MM.1S (cell line): ENCODE measurements at regions not wholly inside any gene's neighbourhood (a gene's known extent, or its start where the extent isn't known, plus 50 kb on each side); places are given as distances from the start of the nearest gene placed in this dataset.

Experiments used
- EZH2 ChIP-seq: fragments of 300-600 bp; sonication (generic); optimal IDR thresholded peaks from 2 replicates; pipeline ENCODE3; 2017; ENCODE audit warnings: low read depth, mild to moderate bottlenecking, antibody characterized with exemption, low read length, mixed read lengths
- EZH2phosphoT487 ChIP-seq: fragments of 300-600 bp; sonication (generic); IDR thresholded peaks from 2 replicates; pipeline ENCODE4 v1.6.1; 2018; ENCODE audit warnings: antibody characterized with exemption, low read length
- TF ChIP-seq, protein P1 (sequence below): fragments of 300-600 bp; sonication (generic); IDR thresholded peaks from 2 replicates; pipeline ENCODE4 v1.5.1; 2016; ENCODE audit warnings: antibody characterized with exemption, low read length, mixed read lengths

DNA sequence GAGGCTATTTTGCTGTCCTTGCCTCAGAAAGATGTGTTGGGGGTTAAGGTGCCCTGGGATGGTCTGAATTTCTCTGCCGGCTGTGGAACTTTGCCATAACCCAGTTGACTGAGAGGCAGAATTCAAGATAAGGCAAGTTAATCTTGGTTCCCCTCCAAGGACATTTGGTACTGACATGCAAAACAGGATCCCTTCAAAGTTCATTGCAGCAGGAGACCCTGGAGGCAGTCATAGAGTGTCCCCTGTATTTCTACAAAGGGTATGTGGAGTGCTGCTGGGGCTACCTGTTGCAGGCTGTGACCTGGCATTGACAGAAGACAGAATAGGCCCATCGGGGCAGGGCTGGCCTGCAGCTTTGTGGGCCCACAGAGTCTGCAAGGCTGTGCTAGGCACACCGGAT is 135.6 kb upstream of the IRX3 start:
- TF ChIP-seq, protein P1, sequence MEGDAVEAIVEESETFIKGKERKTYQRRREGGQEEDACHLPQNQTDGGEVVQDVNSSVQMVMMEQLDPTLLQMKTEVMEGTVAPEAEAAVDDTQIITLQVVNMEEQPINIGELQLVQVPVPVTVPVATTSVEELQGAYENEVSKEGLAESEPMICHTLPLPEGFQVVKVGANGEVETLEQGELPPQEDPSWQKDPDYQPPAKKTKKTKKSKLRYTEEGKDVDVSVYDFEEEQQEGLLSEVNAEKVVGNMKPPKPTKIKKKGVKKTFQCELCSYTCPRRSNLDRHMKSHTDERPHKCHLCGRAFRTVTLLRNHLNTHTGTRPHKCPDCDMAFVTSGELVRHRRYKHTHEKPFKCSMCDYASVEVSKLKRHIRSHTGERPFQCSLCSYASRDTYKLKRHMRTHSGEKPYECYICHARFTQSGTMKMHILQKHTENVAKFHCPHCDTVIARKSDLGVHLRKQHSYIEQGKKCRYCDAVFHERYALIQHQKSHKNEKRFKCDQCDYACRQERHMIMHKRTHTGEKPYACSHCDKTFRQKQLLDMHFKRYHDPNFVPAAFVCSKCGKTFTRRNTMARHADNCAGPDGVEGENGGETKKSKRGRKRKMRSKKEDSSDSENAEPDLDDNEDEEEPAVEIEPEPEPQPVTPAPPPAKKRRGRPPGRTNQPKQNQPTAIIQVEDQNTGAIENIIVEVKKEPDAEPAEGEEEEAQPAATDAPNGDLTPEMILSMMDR, result no peak
- TF ChIP-seq EZH2 (no peak), EZH2phosphoT487 (no peak)
